ENCODE measurements at regions not wholly inside any gene's neighbourhood (a gene's known extent, or its start where the extent isn't known, plus 50 kb on each side); places are given as distances from the start of the nearest gene placed in this dataset.
"Not testable (repeated sequence)": the region's sequence is repeated elsewhere in the genome, so short reads cannot be mapped to it uniquely, and the experiment has no call there.

DNA sequence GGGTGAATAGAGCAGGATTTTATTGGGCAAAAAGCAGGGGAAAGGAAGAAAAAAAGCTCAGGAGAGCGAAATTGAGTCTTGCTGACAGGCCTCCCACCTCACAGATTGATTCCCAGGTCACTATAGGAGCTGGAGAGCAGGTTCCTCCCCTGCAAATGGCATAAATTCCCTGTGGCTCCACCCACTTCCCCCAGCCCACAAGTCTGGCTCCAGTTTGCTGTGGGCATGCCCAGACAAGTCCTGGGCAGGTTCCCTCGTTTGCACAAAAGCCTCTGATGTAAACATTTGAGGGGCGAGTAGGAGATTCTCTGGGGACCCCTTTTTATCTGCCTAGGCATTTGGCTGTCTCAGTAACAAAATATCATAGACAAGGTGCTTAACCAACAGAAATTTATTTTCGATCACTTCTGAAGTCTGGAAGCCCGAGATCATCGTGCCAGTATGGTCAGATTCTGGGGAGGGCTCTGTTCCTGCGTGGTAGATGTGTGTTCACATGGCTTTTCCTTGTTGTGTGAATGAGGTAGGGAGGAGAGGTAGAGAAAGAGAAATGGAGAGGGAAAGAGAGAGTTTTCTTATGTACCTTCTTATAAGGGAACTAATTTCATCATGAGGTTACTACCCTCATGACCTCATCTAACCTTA is 614.5 kb downstream of the MAT2B start:
- peak overlapping the region; percentile 62 for H3K27ac ChIP-seq
- H3K27me3 ChIP-seq, result no peaks in the 10 kb centered on the region
- H3K4me1 ChIP-seq, result peaks cover 7% of the 10 kb centered on the region
- TF ChIP-seq Cebpa-rat (IDR thresholded peaks at IDR 0.05), result no peak
- no peaks in the 10 kb centered on the region for H3K36me3 ChIP-seq
- no peak overlapping the region for H3K4me3 ChIP-seq
- no peaks in the 10 kb centered on the region for H4K20me1 ChIP-seq
- peaks cover 13% of the 10 kb centered on the region for H3K9me3 ChIP-seq
- no peak overlapping the region for H3K9ac ChIP-seq
- peak overlapping the region; percentile 13; the same call in 1 of the 2 replicates for H3K4me2 ChIP-seq

GRCh38 chr5:164127527-164127926 is 622.1 kb downstream of the MAT2B start:
- Histone ChIP-seq H3K27me3 (no peaks in the 10 kb centered on the region), H3K4me2 (no peak overlapping the region)
- TF ChIP-seq Cebpa-rat (IDR thresholded peaks at IDR 0.05), result no peak

GRCh38 chr5:164132358-164132757 is 626.9 kb downstream of the MAT2B start:
- no peak for TF ChIP-seq Cebpa-rat (IDR thresholded peaks at IDR 0.05)
- H3K36me3 ChIP-seq, result no peaks in the 10 kb centered on the region
- H3K27me3 ChIP-seq, result no peaks in the 10 kb centered on the region
- H3K4me3 ChIP-seq, result no peak overlapping the region; the same call in 1 of the 2 replicates
- no peak overlapping the region for H3K4me2 ChIP-seq
- H3K9ac ChIP-seq, result no peak overlapping the region
- peaks cover 36% of the 10 kb centered on the region for H3K9me3 ChIP-seq
- H3K27ac ChIP-seq, result no peak overlapping the region
- no peaks in the 10 kb centered on the region for H4K20me1 ChIP-seq
- no peaks in the 10 kb centered on the region for H3K4me1 ChIP-seq

More at GRCh38 chr5:164127527-164127926, 622.1 kb downstream of the MAT2B start:
- H3K4me3 ChIP-seq, result no peak overlapping the region
- H3K36me3 ChIP-seq, result no peaks in the 10 kb centered on the region
- no peaks in the 10 kb centered on the region for H4K20me1 ChIP-seq
- no peak overlapping the region for H3K9ac ChIP-seq
- H3K4me1 ChIP-seq, result no peaks in the 10 kb centered on the region
- no peak overlapping the region for H3K27ac ChIP-seq
- peaks cover 35% of the 10 kb centered on the region for H3K9me3 ChIP-seq

GRCh38 chr5:164137095-164137494 is 631.7 kb downstream of the MAT2B start:
- Histone ChIP-seq H3K4me3 (no peak overlapping the region), H3K9me3 (peaks cover 15% of the 10 kb centered on the region), H3K27ac (no peak overlapping the region), H3K27me3 (no peaks in the 10 kb centered on the region), H3K4me2 (no peak overlapping the region), H4K20me1 (no peaks in the 10 kb centered on the region), H3K9ac (no peak overlapping the region), H3K36me3 (no peaks in the 10 kb centered on the region), H3K4me1 (no peaks in the 10 kb centered on the region)
- no peak for TF ChIP-seq Cebpa-rat (IDR thresholded peaks at IDR 0.05)

DNA sequence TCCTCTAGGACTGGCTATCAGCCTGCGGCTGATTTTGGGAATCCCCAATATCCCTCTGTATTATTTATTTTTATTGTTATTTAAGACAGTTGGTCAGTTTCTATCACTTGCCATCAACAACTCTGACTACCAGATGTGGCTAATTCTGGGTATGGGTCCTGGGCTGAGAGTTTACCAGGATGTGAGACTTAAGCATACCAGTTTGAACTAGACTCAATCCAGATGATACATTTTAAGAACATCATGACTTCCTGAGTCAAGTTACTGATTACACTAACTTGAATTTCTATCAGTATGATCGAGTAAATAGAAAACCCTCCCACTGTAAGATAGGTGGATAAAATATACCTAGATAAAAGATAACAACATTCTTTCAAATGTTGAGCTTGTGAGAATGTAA is 634.0 kb downstream of the MAT2B start:
- Histone ChIP-seq H3K27me3 (no peaks in the 10 kb centered on the region), H3K36me3 (no peaks in the 10 kb centered on the region), H3K4me3 (no peak overlapping the region), H3K9me3 (no peaks in the 10 kb centered on the region), H3K4me1 (no peaks in the 10 kb centered on the region), H4K20me1 (no peaks in the 10 kb centered on the region), H3K9ac (no peak overlapping the region), H3K27ac (no peak overlapping the region), H3K4me2 (no peak overlapping the region)
- no peak for TF ChIP-seq Cebpa-rat (IDR thresholded peaks at IDR 0.05)

DNA sequence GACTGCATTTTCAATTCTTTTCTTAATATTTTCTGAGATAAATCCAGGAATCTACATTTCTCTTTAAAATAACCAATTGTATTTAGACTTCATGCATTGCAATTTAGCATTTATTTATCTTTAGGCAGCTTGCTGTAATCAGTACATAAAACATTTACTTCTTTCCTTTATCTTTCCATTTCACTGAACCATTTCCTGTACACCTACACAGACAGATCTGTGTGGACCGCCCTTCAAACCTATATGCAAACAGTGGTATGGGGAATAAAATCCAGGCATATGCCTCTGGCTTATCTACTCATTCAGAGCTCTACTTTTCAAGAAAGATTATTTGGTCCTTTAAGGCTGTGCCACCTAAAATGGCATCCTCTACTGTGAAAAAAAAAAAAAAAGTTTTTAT is 640.0 kb downstream of the MAT2B start:
- H3K4me2 ChIP-seq, result no peak overlapping the region
- H4K20me1 ChIP-seq, result no peaks in the 10 kb centered on the region
- TF ChIP-seq Cebpa-rat (IDR thresholded peaks at IDR 0.05), result no peak
- no peaks in the 10 kb centered on the region for H3K36me3 ChIP-seq
- no peak overlapping the region for H3K27ac ChIP-seq
- no peaks in the 10 kb centered on the region for H3K27me3 ChIP-seq
- H3K4me1 ChIP-seq, result no peaks in the 10 kb centered on the region
- H3K9me3 ChIP-seq, result no peaks in the 10 kb centered on the region
- H3K4me3 ChIP-seq, result no peak overlapping the region
- H3K9ac ChIP-seq, result no peak overlapping the region

- Histone ChIP-seq H3K4me2 (no peak overlapping the region), H4K20me1 (no peaks in the 10 kb centered on the region), H3K9me3 (no peaks in the 10 kb centered on the region), H3K36me3 (no peaks in the 10 kb centered on the region), H3K27ac (no peak overlapping the region), H3K4me1 (no peaks in the 10 kb centered on the region), H3K9ac (no peak overlapping the region), H3K27me3 (no peaks in the 10 kb centered on the region), H3K4me3 (no peak overlapping the region)
- no peak for TF ChIP-seq Cebpa-rat (IDR thresholded peaks at IDR 0.05)
Measured at GRCh38 chr5:164146223-164146622, 640.8 kb downstream of the MAT2B start.

DNA sequence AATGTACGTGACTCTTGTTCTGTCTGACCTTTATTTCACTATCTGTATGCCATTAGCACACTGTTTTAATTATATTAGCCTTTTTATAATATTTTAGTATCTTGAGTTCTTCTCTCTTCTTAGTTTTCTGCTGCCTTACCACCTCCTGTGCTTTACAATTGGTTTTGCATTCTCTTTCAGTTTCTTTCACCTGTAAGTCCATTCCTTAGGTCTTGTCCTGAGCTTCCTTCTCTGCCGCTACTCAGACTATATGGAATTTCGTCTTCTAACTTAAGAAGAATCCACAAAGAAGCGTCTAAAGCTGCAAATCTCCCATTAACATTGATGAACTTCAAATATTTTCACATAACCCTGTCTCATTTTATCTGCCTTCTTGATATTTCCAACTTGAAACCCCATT is 642.9 kb downstream of the MAT2B start:
- H3K4me2 ChIP-seq, result no peak overlapping the region
- no peaks in the 10 kb centered on the region for H3K9me3 ChIP-seq
- H3K4me1 ChIP-seq, result no peaks in the 10 kb centered on the region
- H3K36me3 ChIP-seq, result no peaks in the 10 kb centered on the region
- H4K20me1 ChIP-seq, result no peaks in the 10 kb centered on the region
- no peak overlapping the region for H3K9ac ChIP-seq
- no peak overlapping the region for H3K4me3 ChIP-seq
- H3K27ac ChIP-seq, result no peak overlapping the region
- no peaks in the 10 kb centered on the region for H3K27me3 ChIP-seq
- no peak for TF ChIP-seq Cebpa-rat (IDR thresholded peaks at IDR 0.05)

GRCh38 chr5:164152539-164152938 is 647.1 kb downstream of the MAT2B start:
- H3K4me1 ChIP-seq, H3K4me3 ChIP-seq, H4K20me1 ChIP-seq, H3K9me3 ChIP-seq, H3K36me3 ChIP-seq, H3K9ac ChIP-seq, H3K27ac ChIP-seq, H3K27me3 ChIP-seq, H3K4me2 ChIP-seq: not testable (repeated sequence)

GRCh38 chr5:164153469-164154172 is 648.2 kb downstream of the MAT2B start:
- H4K20me1 ChIP-seq, result no peaks in the 10 kb centered on the region
- no peaks in the 10 kb centered on the region for H3K36me3 ChIP-seq
- TF ChIP-seq Cebpa-rat (IDR thresholded peaks at IDR 0.05), result no peak
- H3K9me3 ChIP-seq, result no peaks in the 10 kb centered on the region
- no peak overlapping the region for H3K4me3 ChIP-seq
- no peaks in the 10 kb centered on the region for H3K27me3 ChIP-seq
- no peak overlapping the region for H3K9ac ChIP-seq
- H3K4me1 ChIP-seq, result no peaks in the 10 kb centered on the region
- H3K27ac ChIP-seq, result no peak overlapping the region
- H3K4me2 ChIP-seq, result no peak overlapping the region
